LNCaP clone FGC (cell line): ENCODE measurements at regions not wholly inside any gene's neighbourhood (a gene's known extent, or its start where the extent isn't known, plus 50 kb on each side); places are given as distances from the start of the nearest gene placed in this dataset.

Source experiments
- DNase-seq: peaks from one replicate; pipeline ENCODE4 v3.0.0-alpha.2; 2011; ENCODE audit warnings: low read depth
- H3K4me3 ChIP-seq: 2 replicates; pipeline ENCODE4 v1.5.1; 2011; ENCODE audit warnings: mild to moderate bottlenecking, low read depth, low read length, control low read depth
- CTCF ChIP-seq: IDR thresholded peaks from 2 replicates; pipeline ENCODE4 v1.5.1; 2012; ENCODE audit warnings: mild to moderate bottlenecking; ENCODE audit not compliant: control insufficient read depth, insufficient read depth; ENCODE audit errors: extremely low read depth

- no peak for DNase-seq
- no peak overlapping the region for H3K4me3 ChIP-seq
- TF ChIP-seq CTCF = no peak
Measured at GRCh38 chr3:16687221-16687620, 82.0 kb upstream of the DAZL start.

- DNase-seq = no peak
- H3K4me3 ChIP-seq = no peak overlapping the region
- TF ChIP-seq CTCF = no peak
Measured at GRCh38 chr3:16692486-16693344, 87.5 kb upstream of the DAZL start.

DNA sequence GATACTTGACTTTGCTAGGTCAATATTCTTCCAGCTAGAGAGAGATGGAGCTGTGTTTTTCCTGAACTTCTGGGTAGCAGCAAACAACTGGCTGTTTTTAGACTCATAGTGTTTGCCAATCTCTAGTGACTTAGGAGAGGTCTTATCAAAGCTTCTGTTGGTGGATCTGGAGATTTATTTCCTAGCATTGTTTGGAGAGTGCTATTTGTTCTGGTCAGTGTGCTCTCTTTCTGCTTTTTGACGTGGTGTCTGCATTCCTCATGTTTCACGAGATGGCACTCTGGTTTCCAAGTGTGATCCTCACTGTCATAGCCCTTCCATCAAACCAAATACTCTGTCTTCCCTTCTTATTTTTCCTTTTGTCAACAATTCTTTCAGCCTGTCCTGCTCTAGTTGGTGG lies 88.6 kb upstream of the DAZL start:
- H3K4me3 ChIP-seq = no peak overlapping the region
- no peak for TF ChIP-seq CTCF
- no peak for DNase-seq

- TF ChIP-seq CTCF = no peak
- DNase-seq = no peak
- no peak overlapping the region for H3K4me3 ChIP-seq
Measured at GRCh38 chr3:16695710-16696109, 90.5 kb upstream of the DAZL start.

- DNase-seq = no peak
- H3K4me3 ChIP-seq = no peak overlapping the region
- TF ChIP-seq CTCF = no peak
Measured at GRCh38 chr3:16697443-16698147, 92.4 kb upstream of the DAZL start.

GRCh38 chr3:16700651-16701050 lies 95.4 kb upstream of the DAZL start:
- H3K4me3 ChIP-seq = no peak overlapping the region
- no peak for DNase-seq
- no peak for TF ChIP-seq CTCF
